RCC 7860 (cell line): ENCODE measurements at regions not wholly inside any gene's neighbourhood (a gene's known extent, or its start where the extent isn't known, plus 50 kb on each side); places are given as distances from the start of the nearest gene placed in this dataset.

Source experiments
- DNase-seq: peaks from one replicate; pipeline ENCODE4 v3.0.0-alpha.2; 2015; ENCODE audit warnings: low spot score
- FAIRE-seq: peaks from 2 replicates; lab custom pipeline; 2012; peaks lifted over from hg19 to GRCh38; lab: Jason Lieb, UNC

DNA sequence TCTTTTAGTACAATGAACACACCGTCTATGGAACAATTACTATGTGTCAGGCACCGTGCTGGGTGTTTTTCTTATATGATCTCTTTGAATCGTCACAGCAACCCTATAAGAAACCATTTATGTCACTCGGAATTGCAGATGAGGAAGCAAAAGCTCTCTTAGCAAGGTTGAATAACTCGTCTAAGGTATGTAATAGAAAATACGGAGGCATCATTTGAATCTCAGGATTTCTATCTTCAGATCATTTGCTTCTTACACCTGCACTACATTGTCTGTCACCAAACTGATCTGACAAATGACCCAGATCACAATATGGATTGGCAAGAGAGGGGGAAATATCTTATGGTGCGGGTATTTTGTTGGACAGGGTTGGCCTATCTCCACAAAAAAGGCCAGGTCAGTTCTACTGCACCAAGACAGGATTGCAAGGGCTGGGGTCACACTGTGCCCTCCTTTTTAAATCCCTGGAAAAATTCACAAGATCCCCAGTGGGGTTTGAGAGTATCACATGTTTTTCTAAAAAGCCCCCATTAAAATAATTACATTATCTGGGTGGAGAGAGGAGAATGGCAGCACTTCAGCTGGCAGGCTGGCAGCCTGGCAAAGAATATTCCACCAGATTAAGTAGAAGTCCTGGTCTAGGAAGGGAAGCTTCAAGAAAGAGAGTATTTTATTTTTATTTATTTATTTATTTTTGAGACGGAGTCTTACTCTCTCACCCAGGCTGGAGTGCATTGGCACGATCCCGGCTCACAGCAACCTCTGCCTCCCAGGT, 110.7 kb upstream of the CLMP start:
- DNase-seq (no peak), FAIRE-seq (no peak)

GRCh38 chr11:123304828-123305466, 109.9 kb upstream of the CLMP start:
- DNase-seq (no peak), FAIRE-seq (no peak)

DNA sequence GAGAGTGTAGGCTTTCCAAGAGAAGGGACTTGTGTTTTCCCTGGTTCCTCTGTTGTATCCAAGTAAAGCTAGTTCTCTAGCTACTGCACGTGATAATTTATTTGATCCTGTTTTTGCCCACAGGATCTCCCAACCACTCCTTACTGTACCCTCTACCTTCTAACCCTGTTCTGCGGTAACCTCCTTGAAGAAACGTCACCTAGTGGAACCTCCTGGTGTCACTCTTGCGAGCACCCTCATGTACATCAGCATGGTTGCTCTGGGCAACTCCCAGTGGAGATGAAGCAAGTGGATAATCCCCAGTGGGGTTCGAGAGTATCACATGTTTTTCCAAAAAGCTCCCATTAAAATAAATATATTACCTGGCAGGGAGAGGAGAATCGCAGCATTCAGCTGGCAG, 108.9 kb upstream of the CLMP start:
- no peak for DNase-seq
- FAIRE-seq = no peak

- FAIRE-seq = no peak
- DNase-seq = no peak
Observed at GRCh38 chr11:123302751-123303195, 107.7 kb upstream of the CLMP start.

GRCh38 chr11:123301696-123302400, 106.8 kb upstream of the CLMP start:
- no peak for DNase-seq
- no peak for FAIRE-seq

- no peak for FAIRE-seq
Observed at GRCh38 chr11:123301013-123301591, 106.1 kb upstream of the CLMP start.

GRCh38 chr11:123299721-123300120, 104.7 kb upstream of the CLMP start:
- DNase-seq (no peak), FAIRE-seq (no peak)

More at GRCh38 chr11:123301013-123301591, 106.1 kb upstream of the CLMP start:
- DNase-seq = no peak

DNA sequence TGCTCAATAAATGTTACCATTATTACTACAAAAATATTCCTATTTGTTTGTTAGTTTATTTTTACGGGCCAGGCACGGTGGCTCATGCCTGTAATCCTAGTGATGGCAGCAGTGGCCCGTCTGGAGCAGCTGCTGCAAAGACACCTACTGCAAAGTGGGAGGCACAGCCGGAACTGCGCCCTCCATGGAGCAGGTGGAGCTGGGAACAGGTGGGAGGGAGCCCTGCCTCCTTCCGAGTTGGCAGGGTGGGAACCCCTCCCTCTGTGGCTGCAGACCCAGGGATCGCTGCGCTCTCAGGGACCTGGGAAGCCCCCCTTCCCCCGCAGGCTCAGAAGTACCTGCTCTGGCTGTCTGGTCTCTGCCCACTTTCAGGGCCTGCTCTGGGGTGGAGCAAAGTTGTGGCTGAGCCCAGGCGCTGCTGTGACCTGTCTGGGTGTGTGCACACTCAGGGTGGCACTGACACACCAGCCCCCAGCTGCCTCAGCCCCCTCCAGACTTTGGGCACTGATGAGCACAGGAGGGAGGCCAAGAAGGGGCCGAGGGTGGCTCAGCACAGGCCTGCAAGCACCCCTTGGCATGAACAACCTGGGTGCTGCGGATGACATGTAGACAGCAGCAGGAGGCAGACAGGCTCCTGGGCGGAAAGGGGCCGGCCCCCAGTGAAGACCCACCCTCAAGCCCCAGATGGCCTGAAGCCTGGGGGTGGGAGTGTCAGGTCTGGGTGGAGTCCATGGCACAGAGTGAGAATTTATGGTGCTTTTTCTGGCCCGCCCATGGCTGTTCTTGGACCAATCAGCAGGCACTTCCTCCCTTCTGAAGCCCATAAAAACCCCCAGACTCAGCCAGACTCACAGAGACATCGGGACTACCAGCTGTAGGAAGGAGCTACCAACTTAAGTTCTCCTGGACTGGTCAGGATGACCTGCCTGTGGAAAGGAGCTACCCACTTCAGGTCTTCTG, 103.7 kb upstream of the CLMP start:
- no peak for FAIRE-seq
- DNase-seq = no peak

GRCh38 chr11:123292647-123293046, 97.6 kb upstream of the CLMP start:
- FAIRE-seq = no peak

GRCh38 chr11:123291201-123291869, 96.3 kb upstream of the CLMP start:
- DNase-seq (no peak), FAIRE-seq (no peak)

More at GRCh38 chr11:123292647-123293046, 97.6 kb upstream of the CLMP start:
- no peak for DNase-seq

DNA sequence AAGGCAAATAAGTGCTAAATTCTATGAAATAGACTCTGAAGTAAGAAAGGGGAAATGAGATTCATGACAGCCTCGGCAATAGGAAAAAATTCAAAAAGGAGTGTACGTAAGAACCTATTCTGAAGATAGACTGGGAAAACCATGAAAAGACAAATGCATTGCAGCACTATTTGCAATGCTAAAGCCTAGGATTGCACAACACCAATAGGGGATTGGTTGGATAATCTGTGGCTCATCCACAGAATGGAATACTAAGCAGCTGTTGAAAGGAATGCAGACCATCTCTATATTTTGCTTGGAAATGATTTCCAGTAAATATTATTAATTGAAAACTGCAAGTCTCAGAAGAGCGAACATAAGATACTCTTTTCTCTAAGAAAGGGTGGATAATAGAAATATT, 91.7 kb upstream of the CLMP start:
- FAIRE-seq (no peak), DNase-seq (no peak)

- no peak for DNase-seq
Observed at GRCh38 chr11:123286255-123286654, 91.2 kb upstream of the CLMP start.

DNA sequence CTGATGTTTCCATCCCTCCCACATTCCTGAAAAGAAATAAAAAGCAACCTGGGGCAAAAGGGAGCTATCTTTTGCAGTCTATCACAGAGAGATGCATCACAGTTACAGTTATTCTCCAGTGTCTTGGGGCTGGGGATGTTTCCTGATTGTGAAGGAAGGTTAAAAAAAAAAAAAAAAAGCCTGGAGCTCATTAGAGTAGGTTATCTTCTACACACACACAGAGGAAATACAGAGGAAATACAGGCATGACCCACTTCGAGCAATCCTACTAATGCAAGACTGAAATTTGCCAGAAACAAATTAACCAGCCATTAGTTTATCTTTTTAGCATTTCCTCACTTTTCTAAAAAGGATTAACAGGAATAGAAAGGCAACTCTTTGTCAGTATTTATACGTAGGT, 89.4 kb upstream of the CLMP start:
- DNase-seq (no peak), FAIRE-seq (no peak)

More at GRCh38 chr11:123286255-123286654, 91.2 kb upstream of the CLMP start:
- no peak for FAIRE-seq

GRCh38 chr11:123282597-123282996, 87.5 kb upstream of the CLMP start:
- no peak for FAIRE-seq
- DNase-seq = no peak

- DNase-seq (no peak), FAIRE-seq (no peak)
Observed at GRCh38 chr11:123273616-123274015, 78.6 kb upstream of the CLMP start.

DNA sequence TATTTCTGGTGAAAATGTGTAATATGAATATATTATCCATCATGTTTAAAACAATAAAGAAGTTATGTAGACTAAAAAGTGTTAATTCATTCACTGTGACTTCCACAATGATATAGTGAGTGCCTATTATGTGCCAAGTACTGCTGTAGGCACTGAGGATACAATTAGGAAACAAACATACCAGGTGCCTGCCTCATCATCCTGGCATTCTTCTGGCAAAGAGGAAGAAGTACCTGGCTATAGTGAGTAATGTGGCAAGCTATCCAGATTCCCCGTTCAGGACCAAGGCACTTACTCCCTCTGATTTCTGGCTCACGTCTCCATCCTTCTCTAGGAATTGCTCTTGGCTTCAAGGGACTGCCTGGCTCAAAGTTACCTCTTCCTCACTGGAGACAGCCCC, 77.5 kb upstream of the CLMP start:
- FAIRE-seq (no peak), DNase-seq (no peak)

- DNase-seq = no peak
- no peak for FAIRE-seq
Observed at GRCh38 chr11:123268156-123268555, 73.1 kb upstream of the CLMP start.

DNA sequence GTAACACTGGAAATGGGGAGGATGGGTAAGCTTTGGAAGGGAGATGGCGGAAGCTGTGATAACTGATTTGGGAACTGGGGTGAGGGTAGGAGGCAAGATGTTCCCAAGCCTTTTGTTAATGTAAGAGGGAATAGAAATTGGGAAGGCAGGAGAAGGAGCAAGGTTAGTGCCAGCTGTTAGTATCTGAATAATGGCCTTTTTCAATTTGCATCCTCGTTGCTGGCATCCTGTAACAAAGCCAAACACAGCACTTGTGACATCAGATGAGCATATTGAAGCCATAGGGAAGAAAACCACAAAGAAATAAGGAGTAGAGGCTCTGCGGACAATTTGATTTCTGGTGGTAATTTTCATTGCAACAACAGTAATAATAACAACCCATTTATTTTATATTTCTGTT, 70.9 kb upstream of the CLMP start:
- FAIRE-seq = no peak
- DNase-seq = no peak

- DNase-seq = no peak
- no peak for FAIRE-seq
Observed at GRCh38 chr11:123264431-123264780, 69.4 kb upstream of the CLMP start.
